ENCODE measurements at regions not wholly inside any gene's neighbourhood (a gene's known extent, or its start where the extent isn't known, plus 50 kb on each side); places are given as distances from the start of the nearest gene placed in this dataset.
"Not testable (repeated sequence)": the region's sequence is repeated elsewhere in the genome, so short reads cannot be mapped to it uniquely, and the experiment has no call there.

DNA sequence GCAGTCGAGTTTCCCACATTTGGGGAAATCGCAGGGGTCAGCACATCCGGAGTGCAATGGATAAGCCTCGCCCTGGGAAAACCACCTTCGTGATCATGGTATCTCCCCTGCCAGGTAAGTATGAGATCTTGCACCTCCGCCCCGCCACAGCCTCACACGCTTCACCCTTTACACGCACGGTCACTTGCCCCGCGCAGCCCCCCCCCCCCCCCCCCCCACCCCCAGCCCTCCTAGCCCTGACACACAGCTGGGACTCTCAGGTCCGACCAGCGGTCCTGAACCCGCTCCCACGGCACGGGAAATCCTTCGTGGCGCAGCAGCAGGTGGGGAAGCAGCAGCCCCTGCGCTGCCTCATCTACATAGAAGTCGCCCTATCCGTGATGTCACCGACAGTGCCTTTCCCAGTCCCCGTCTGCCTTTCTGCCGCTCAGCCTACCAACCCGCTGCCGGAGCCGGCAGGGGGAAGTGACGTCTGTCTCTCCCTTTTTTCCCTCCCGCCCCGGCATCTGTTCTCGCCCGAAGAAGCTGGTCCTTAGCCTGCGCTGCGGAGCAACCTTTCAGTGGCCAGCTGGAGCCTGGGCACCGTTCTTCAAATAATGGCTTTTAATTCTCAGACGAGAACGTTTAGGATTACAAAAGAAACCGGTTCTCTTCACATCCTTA is 242.2 kb downstream of the FAM72C start:
- TF ChIP-seq POLR2A, CTCF (IDR thresholded peaks at IDR 0.05): not testable (repeated sequence)

Measured in suprapubic skin (tissue), 3 donors.